Adrenal gland (tissue), 5 donors: ENCODE measurements at regions not wholly inside any gene's neighbourhood (a gene's known extent, or its start where the extent isn't known, plus 50 kb on each side); places are given as distances from the start of the nearest gene placed in this dataset.

ENCODE experiments used
- CTCF ChIP-seq, 6 experiments: fragments of 450-650 bp in 4 of 6; fragments of 200-600 bp in 2 of 6; sonication (generic) in 1 of 6; IDR thresholded peaks; 1 replicate in 5 of 6; 2 replicates in 1 of 6; pipeline versions ENCODE4 v1.5.1 to v1.8.0; 2016 to 2021; ENCODE audit warnings: antibody characterized with exemption in 6 of 6, mild to moderate bottlenecking in 2 of 6, moderate library complexity in 1 of 6
- POLR2A ChIP-seq, 2 donors: fragments of 450-650 bp; IDR thresholded peaks; one replicate each; pipeline ENCODE4 v1.6.1; 2017; ENCODE audit warnings: antibody characterized with exemption in 2 of 2, mild to moderate bottlenecking in 2 of 2, moderate library complexity in 1 of 2
- donor health status: DM: no; HTN: no; CAD: no.

- TF ChIP-seq CTCF (IDR thresholded peaks at IDR 0.05), result no peak
- no peak for TF ChIP-seq POLR2A (IDR thresholded peaks at IDR 0.05)
Observed at GRCh38 chr10:109418795-109419194, 504.5 kb downstream of the XPNPEP1 start.
